ENCODE measurements at regions not wholly inside any gene's neighbourhood (a gene's known extent, or its start where the extent isn't known, plus 50 kb on each side); places are given as distances from the start of the nearest gene placed in this dataset.
"Not testable (repeated sequence)": the region's sequence is repeated elsewhere in the genome, so short reads cannot be mapped to it uniquely, and the experiment has no call there.

DNA sequence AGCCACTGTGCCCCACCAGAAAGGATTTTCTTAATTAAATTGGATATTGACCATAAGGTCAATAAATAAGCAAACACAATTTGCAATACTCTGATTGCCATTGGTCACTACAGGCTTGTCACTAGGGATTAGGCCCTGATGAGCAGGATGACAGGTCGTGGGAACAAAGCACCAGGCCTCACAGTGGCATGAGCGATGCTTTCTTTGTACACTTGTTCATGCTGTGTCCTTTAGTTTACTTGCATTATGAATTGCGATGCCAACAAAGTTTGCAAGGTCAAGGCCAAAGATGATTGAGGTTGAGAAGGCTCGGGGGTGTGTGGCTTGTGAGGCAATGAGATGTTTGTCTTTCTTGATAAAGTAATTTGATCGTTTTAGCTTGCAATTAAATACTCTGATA, 136.0 kb downstream of the TTC8 start:
- Histone ChIP-seq H3K4me3 (no peak overlapping the region), H3K27ac (no peak overlapping the region)
- no peak for DNase-seq (ENCODE audit: low spot score)
- TF ChIP-seq CTCF (IDR thresholded peaks at IDR 0.05): no peak

- no peak for DNase-seq (ENCODE audit: low spot score)
- no peak overlapping the region for H3K4me3 ChIP-seq
- no peak for TF ChIP-seq CTCF (IDR thresholded peaks at IDR 0.05)
- H3K27ac ChIP-seq: no peak overlapping the region
These were observed 136.8 kb downstream of the TTC8 start for GRCh38 chr14:88961214-88961613.

- DNase-seq (ENCODE audit: low spot score): no peak
- H3K27ac ChIP-seq: no peak overlapping the region
- no peak for TF ChIP-seq CTCF (IDR thresholded peaks at IDR 0.05)
These were observed 137.9 kb downstream of the TTC8 start for GRCh38 chr14:88962356-88962755.

DNA sequence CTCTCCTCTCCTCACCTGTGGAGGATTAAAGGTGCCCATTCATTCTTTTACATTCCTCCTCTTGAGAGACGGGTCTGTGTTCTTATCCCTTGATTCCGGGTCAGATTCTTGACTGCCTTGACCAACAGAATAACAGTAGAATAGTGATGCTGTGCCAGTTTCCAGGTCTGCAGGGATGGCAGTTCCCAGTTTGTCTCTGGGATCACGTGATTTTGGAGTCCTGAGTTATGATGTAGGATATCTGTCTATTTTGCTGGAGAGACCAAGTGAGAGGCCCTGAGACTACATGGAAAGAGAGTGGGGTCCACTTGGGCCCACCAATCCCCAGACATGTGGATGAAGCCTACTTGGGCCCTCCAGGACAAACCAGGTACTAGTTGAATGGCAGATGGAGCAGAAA, 142.8 kb downstream of the TTC8 start:
- Histone ChIP-seq H3K4me3 (no peak overlapping the region), H3K27ac (no peak overlapping the region)
- no peak for DNase-seq (ENCODE audit: low spot score)
- no peak for TF ChIP-seq CTCF (IDR thresholded peaks at IDR 0.05)

More at GRCh38 chr14:88962356-88962755, 137.9 kb downstream of the TTC8 start:
- H3K4me3 ChIP-seq: no peak overlapping the region

DNA sequence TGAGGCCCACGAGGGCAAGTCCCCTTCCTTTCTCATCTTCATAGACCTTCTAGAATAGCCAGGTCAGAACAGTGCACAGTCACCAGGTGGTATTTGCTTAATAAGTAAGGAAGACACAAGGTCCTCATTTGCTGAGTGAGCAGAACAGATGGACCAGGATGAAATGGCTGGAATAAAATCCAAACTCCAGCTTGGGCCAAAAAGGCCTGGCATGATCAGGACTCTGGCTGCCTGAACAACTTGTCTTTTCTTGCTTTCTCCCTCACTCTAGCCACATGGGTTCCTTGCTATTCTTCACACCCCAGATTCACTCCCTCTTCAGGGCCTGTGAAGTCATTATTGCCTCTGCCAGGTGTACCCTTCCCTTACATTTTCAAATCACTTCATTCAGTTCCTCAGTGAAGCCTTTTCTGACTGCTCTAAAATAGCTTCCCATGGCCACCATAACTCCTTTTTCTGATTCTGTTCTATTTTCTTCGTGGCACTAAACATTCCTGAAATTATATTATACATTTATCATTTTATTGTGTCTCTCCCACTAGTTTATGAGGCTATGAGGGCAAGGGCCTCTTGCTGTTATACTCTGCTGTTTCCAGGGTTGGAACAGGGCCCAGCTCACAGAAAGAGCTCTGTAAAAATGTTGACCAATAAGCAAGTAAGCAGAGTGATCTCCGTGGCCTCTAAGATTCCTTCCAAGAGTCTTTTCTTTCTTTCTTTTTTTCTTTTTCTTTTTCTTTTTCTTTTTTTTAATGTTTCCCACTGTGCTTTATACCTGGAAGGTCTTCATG, 150.8 kb downstream of the TTC8 start:
- H3K4me3 ChIP-seq: no peak overlapping the region
- no peak for TF ChIP-seq CTCF (IDR thresholded peaks at IDR 0.05)
- no peak for DNase-seq (ENCODE audit: low spot score)
- no peak overlapping the region for H3K27ac ChIP-seq

DNA sequence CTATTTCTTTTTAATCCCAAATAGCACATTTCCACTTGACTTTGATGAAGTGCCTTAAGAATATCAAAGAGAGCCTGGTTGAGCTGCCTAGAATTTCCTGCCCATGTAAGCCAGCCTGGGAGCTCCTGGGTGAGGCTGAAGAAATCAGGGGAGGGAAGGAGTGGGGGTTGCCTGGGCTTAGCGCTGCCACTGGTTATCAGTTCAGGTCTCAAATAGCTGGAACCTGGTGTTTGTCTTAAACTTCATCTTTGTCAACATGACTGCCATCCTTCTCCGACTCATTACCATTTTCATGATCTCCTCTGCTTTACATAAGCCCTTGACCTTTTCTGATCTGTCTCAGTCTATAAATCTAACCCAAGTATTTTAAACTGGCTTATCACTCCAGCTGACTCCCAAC, 151.5 kb downstream of the TTC8 start:
- TF ChIP-seq CTCF (IDR thresholded peaks at IDR 0.05): no peak
- H3K27ac ChIP-seq: no peak overlapping the region
- DNase-seq (ENCODE audit: low spot score): no peak
- no peak overlapping the region for H3K4me3 ChIP-seq

DNA sequence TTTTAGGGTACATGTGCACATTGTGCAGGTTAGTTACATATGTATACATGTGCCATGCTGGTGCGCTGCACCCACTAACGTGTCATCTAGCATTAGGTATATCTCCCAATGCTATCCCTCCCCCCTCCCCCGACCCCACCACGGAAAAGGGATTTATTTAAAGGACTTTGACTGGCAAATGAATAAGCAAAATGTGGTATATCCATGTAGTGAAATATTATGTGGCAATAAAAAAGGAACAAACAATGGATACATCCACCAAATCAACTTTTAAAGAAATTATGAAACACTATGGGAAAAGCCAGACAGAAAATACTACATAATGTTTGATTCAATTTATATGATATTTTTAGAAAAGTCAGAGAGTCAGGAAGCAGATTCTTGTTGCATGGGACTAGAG, 156.5 kb downstream of the TTC8 start:
- not testable (repeated sequence) for H3K4me3 ChIP-seq; DNase-seq (ENCODE audit: low spot score); H3K27ac ChIP-seq
